Thoracic aorta (tissue), 2 donors: ENCODE measurements at regions not wholly inside any gene's neighbourhood (a gene's known extent, or its start where the extent isn't known, plus 50 kb on each side); places are given as distances from the start of the nearest gene placed in this dataset.
"Not testable (repeated sequence)": the region's sequence is repeated elsewhere in the genome, so short reads cannot be mapped to it uniquely, and the experiment has no call there.

Experiments used
- ATAC-seq: fragments of 150-250 bp; one replicate; pipeline ENCODE4 v1.8.0; 2017; ENCODE audit warnings: low read depth; ENCODE audit not compliant: insufficient number of reproducible peaks, low FRiP score
- DNase-seq: peaks from one replicate; pipeline ENCODE4 v3.0.0-alpha.2; 2020; ENCODE audit warnings: low spot score
- H3K27ac ChIP-seq, 2 donors: fragments of 200-600 bp; sonication (generic); 1 replicate in 1 of 2; 2 replicates in 1 of 2; pipeline ENCODE4 v1.5.1; 2016; ENCODE audit warnings: mild to moderate bottlenecking in 2 of 2, moderate library complexity in 2 of 2
- H3K27me3 ChIP-seq: fragments of 200-600 bp; sonication (generic); replicated peaks from 2 replicates; pipeline ENCODE4 v1.6.0; 2016; ENCODE audit warnings: mild to moderate bottlenecking; ENCODE audit not compliant: insufficient read depth
- H3K36me3 ChIP-seq: fragments of 200-600 bp; sonication (generic); one replicate; pipeline ENCODE4 v1.5.1; 2016
- H3K4me1 ChIP-seq, 2 donors: fragments of 200-600 bp; sonication (generic); 1 replicate in 1 of 2; 2 replicates in 1 of 2; pipeline versions ENCODE4 v1.5.1 to v1.6.0; 2016; ENCODE audit warnings: low read depth in 2 of 2, mild to moderate bottlenecking in 1 of 2; ENCODE audit not compliant: control insufficient read depth in 1 of 2
- H3K4me3 ChIP-seq: fragments of 200-600 bp; sonication (generic); 2 replicates; pipeline ENCODE4 v1.5.1; 2016; ENCODE audit warnings: mild to moderate bottlenecking
- H3K9me3 ChIP-seq: fragments of 200-600 bp; sonication (generic); 2 replicates; pipeline ENCODE4 v1.5.1; 2016
- CTCF ChIP-seq: fragments of 200-600 bp; sonication (generic); IDR thresholded peaks from one replicate; pipeline ENCODE4 v1.5.1; 2019; ENCODE audit warnings: antibody characterized with exemption

- no peaks in the 10 kb centered on the region for H3K9me3 ChIP-seq
- H3K4me1 ChIP-seq: no peaks in the 10 kb centered on the region
- DNase-seq: no peak
- H3K36me3 ChIP-seq: no peaks in the 10 kb centered on the region
- no peak for ATAC-seq
- H3K4me3 ChIP-seq: no peak overlapping the region
- no peak overlapping the region for H3K27ac ChIP-seq
- TF ChIP-seq CTCF: no peak
- no peaks in the 10 kb centered on the region for H3K27me3 ChIP-seq
These were observed 1126.9 kb downstream of the STPG2 start for GRCh38 chr4:97016186-97016907.

GRCh38 chr4:97027728-97028410, 1115.4 kb downstream of the STPG2 start:
- Histone ChIP-seq H3K27ac (no peak overlapping the region), H3K4me3 (no peak overlapping the region), H3K9me3 (no peaks in the 10 kb centered on the region), H3K36me3 (no peaks in the 10 kb centered on the region), H3K27me3 (no peaks in the 10 kb centered on the region), H3K4me1 (no peaks in the 10 kb centered on the region)
- DNase-seq (no peak), ATAC-seq (no peak)
- no peak for TF ChIP-seq CTCF

- no peak for DNase-seq
- Histone ChIP-seq H3K27ac (no peak overlapping the region), H3K36me3 (no peaks in the 10 kb centered on the region), H3K4me3 (no peak overlapping the region), H3K9me3 (no peaks in the 10 kb centered on the region), H3K4me1 (no peaks in the 10 kb centered on the region), H3K27me3 (no peaks in the 10 kb centered on the region)
- no peak for TF ChIP-seq CTCF
- no peak for ATAC-seq
These were observed 1114.5 kb downstream of the STPG2 start for GRCh38 chr4:97028785-97029184.

GRCh38 chr4:97037411-97038145, 1105.7 kb downstream of the STPG2 start:
- H3K27me3 ChIP-seq: not testable (repeated sequence)

GRCh38 chr4:97038146-97038516, 1105.1 kb downstream of the STPG2 start:
- Histone ChIP-seq H3K9me3 (no peaks in the 10 kb centered on the region), H3K27ac (no peak overlapping the region), H3K36me3 (no peaks in the 10 kb centered on the region), H3K27me3 (no peaks in the 10 kb centered on the region), H3K4me3 (no peak overlapping the region), H3K4me1 (no peaks in the 10 kb centered on the region)
- DNase-seq (no peak), ATAC-seq (no peak)
- no peak for TF ChIP-seq CTCF

More at GRCh38 chr4:97037411-97038145, 1105.7 kb downstream of the STPG2 start:
- H3K4me3 ChIP-seq, H3K27ac ChIP-seq, H3K4me1 ChIP-seq, H3K9me3 ChIP-seq, ATAC-seq, DNase-seq, H3K36me3 ChIP-seq: not testable (repeated sequence)
